ENCODE measurements at regions not wholly inside any gene's neighbourhood (a gene's known extent, or its start where the extent isn't known, plus 50 kb on each side); places are given as distances from the start of the nearest gene placed in this dataset.

DNA sequence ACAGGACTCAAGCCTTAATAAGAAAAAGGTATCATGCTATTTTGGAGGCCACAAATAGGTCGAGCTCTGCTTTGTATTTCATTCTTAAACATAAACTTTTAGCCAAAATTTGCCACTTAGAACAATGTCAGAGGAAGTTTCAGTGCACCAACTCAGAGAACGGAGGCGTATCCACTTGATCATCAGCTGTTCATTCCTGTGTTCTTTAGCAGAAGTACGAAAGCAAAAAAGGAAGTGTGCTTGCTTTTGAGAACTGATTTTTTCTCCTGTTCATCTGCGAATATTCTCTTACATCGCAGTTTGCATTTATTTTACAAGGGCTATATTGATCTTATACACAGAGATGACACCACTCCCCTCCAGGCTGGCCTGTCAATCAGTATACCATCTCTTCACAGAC lies 188.6 kb upstream of the SOX5 start:
- DNase-seq (ENCODE audit: low read depth): no peak

DNA sequence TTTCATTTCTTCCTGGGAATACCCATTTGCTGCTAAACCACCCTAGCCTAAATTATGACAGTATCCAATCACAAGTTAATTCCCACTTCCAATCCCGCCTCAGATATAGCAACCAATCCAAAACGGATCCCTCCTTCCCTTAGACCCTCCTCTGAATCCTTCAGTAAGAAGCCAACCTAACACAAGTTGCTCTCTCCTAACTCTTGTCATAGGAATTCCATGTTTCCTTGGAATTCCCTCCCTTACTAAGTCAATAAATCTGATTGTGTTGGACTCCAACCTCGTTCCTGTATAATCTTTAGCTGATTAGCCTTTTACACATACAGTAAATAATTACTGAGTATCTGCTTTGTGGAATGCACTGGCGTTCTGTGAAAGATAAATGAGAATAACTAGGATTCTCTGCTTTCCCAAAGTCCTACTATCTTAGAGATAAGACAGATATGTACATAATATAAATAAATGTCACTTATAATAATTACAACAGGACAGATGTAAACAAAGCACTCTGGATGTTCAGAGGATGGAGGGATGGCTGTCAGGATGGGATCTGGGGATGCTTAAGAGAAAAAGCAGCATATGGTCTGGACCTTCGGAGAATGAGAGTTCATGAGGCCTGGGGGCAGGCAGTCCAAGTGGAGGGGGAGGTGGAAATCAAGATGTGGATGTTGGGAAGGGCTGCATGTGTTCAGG lies 185.8 kb upstream of the SOX5 start:
- DNase-seq (ENCODE audit: low read depth): no peak

DNA sequence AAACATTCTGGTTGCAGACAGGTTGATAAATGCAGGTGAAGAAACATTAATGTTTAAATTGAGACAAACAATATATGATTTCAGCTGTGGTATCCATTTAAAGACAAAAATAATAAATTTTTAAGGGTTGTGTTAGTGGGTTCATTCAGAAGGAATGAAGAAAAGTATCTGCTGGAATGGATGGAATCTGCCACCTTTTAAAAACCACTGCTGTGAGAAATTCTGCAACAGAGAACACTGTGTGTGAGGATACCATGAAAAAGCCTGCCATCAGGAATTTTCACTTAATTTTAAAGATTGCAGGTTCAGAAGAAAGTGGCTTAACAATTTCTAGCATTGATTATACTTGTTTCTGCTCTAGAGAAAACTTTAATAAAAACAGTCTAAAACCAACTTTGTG lies 184.6 kb upstream of the SOX5 start:
- DNase-seq (ENCODE audit: low read depth): no peak

DNA sequence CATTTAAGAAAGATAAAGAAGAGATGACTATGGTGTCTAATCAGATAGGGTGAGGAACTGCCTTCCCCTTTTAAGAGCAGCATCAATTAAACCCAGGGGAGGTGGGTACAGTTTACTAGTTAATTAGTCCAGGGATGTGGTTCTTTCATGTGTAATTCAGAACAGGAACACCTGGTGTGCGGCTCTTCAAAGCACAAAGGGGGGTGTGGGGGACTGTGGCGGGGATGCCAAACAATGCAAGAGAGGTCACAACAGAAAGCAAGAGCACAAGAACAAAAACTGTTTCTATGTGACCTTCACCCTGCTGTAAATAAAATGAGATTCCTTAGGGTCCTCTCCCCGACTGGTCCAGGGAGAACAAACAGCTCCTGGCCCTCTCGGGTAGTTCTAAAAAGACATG lies 183.9 kb upstream of the SOX5 start:
- no peak for DNase-seq (ENCODE audit: low read depth)

DNA sequence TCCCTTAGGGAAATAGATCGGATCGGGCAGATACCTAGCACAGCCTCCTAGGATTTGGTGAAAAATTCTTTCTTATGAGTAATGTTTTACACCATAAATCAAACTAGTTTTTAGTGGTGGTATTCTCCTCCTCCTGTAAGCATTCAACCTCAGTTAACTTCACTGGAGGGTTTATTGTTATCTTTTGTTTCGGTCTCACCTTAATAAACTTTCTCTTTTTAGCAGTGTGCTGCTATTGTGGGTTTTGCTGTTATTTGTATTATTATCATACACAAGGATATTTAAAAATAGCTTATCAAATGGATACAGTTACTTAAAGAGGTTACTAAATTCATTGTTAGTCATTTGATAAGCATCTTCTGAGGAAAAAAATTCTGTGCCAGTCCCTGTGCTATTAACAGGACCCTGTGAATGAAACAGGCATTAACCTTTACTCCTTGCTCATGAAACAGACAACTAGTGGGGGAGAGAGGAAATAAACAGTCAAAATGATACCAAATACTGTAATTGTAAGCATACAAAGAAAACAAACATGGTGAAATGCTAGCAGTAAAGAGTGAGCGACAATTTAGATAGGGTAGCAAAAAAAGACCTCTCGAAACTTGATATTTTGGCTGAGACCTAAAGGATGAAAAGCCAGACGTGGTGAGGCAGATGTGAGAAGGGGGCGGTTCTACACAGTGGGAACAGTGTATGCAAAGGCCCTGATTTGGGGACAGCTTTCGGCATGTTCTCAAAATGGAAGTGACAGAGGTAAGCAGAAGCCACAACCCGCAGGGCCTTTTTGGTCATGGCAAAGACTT lies 178.7 kb upstream of the SOX5 start:
- DNase-seq (ENCODE audit: low read depth): no peak

DNA sequence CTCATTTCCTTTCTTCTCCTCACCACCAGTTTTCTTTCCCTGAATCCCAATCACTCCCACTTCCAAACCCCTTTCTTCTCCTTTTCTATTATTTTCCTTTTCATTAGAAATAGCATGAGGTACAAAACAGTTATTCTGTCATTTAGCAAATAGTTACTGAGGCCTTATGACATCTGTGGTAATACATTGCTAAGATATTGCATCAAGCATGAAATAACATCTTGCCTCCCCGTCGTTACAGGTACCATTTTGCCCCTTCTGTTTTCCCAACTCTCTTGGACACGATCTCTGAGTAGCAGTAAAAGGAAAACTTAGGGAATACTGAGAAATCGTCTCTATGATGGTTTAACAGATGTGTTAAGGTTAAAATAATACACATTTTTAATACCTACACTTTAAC lies 175.8 kb upstream of the SOX5 start:
- no peak for DNase-seq (ENCODE audit: low read depth)

DNA sequence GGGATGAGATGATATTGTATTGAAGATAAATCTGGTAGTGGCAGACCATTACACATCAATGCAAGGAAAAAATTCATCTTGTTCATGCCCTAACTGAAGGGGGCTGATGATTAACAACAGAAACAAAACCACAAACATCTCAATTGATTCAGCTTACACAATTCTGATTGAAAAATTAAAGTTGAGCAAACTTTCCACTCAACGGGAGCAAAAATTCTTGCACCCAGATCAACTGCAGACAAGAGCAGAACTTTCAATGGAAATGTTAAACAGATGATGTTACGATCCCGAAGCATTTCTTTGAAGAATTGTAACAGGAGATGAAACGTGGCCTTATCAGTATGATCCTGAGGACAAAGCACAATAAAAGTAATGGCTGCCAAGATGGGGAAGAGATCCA lies 172.4 kb upstream of the SOX5 start:
- no peak for DNase-seq (ENCODE audit: low read depth)

DNA sequence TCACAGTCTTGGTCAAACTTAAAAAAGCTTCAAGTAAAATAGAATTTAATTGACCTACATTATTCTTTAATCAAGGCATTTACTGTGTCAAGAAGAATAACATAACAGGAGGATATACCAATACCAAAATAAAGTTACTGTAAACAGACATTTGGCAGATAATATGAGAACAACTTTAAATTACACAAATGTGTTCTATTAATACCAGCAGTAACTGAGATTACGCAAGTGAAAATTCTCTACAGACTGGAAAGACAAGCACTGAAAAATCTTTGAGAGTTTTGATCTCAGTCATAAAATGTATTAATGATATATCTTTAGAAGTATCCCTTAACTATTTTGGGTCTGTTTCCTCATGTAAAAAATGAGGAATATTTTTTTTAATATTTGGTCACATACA lies 169.2 kb upstream of the SOX5 start:
- no peak for DNase-seq (ENCODE audit: low read depth)

DNA sequence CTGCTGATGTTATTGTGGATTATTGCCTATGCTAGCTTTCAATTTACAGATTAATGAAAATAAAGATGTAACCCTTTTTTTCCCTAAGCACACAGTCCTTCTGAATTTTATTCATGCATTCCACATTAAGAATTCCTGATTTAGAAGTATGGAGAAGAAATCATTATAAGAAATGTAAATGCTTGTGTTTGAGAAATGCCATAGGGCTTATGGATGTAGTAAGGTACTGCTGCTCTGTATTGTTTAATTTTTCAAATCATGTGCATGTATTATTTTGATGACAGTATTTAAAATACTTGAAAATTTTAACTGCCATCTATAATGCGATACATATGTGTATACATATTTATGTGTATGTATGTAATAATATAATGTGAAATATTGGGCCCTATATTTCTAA lies 167.1 kb upstream of the SOX5 start:
- DNase-seq (ENCODE audit: low read depth): no peak

DNA sequence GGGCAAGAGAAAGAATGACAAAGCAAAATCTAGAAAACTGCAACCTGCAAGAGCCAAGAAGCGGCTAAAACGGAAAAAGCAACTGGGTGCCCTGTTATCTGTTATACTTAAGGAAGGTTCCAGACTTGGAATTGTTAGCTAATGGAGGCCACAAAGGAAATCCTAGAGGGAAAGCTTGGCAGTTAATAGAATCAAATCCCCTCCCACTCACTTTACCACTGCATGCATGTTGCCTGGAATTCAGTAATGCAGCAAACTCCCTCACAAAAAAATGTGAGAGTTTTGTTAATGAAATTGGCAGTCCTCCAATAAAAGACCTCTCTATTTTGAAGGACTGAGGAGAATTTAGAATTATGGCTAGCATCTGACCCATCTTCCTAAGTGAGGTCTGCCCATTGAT lies 164.2 kb upstream of the SOX5 start:
- no peak for DNase-seq (ENCODE audit: low read depth)

DNA sequence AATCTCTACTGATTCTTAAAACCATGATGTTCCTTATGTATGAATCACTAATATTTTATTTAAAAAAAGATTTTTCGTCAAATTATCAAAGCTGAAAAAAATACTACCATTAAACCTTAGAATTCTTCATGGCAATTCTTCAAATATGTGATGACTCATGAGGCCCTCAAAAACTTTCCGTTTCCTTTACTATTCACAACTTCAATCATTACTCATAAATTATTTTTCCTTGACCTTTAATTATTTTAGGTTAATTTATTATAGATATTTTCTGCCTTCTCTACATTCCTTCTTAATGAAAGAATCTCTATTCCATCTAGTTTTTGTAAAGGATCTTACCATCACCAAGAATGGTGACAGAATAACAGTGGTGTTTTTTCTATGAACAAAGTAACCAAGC lies 162.1 kb upstream of the SOX5 start:
- DNase-seq (ENCODE audit: low read depth): no peak

DNA sequence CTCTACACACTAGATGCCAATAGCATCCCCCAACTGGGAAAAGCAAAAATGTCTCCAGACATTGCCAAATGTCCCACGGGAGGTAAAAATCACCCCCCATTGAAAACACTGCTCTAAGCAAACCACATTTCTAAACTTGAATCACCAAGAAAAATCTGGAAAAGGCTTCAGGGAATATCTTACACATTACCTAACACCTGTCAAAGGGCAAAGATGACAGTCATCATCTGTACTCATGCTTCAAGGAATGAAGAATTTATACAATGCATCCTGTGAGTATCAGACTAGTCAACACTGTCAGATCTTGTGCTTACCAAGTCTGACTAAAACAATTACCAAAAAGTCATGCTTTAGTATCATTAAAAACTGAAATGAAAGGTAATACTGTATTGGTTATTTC lies 161.6 kb upstream of the SOX5 start:
- DNase-seq (ENCODE audit: low read depth): no peak

DNA sequence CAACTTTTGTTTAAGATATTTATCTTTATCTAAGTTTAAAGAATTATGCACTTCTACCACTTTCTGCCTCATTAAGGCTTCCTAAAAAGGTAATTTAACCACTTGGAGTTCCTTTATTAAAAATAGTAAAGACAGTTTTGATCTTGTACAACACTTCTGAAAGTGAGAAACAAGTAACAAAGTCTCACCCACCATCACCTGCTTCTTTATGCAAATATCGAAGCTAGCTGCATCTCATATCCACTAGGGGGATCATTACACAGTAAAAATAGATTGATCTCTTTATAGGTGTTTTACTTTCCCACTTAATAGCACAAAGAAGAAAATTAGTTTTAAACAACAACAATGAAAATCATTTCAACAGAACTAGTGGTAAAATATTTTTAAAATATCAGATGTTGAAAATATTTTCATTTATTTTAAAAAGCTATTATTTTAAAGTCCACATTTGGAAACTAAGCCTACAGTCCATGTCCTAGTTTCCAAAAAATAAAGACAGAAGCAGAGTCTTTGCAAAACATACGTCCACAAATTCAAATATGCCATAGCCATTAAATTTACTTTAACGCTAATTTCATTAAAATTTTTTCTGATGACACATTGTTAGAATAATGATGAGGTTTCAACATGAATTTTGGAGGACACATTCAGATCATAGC lies 160.0 kb upstream of the SOX5 start:
- DNase-seq (ENCODE audit: low read depth): no peak

DNA sequence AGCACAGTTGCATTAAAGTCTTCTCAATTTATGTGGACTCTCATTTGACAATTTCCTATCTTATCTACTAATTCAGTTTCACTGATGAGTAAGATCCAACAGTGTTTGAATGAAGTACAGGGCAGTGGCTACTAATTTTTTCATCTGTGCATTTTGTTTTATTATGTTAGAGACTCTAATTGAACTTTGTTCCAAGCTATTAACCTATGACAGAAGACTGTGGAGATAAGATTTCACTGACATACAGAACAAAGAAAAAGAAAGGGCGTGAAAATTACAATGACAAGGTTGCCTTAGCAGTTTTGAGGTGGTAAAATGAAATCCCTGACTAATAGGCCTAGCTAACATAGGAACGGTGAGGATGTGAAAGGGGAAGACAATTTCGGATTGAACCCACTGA lies 153.2 kb upstream of the SOX5 start:
- DNase-seq (ENCODE audit: low read depth): no peak

DNA sequence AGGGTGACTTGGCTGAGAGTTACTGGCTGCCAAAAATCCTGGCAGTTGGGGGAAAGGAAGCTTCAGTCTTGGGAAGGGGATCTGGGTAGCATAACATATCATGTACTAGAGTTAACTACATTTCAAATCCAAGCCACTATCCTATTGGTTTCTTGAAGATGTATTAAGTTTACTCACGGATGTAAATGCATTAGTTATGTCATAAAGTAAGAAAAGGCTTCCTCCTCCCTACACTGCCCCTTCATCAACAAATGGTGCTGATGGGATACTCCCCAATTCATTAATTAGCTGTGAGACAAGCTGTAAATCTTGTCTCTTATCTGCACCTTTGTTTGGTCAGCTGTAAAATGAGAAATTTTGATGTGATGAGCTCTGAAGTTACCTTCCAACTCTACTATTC lies 150.1 kb upstream of the SOX5 start:
- DNase-seq (ENCODE audit: low read depth): no peak

DNA sequence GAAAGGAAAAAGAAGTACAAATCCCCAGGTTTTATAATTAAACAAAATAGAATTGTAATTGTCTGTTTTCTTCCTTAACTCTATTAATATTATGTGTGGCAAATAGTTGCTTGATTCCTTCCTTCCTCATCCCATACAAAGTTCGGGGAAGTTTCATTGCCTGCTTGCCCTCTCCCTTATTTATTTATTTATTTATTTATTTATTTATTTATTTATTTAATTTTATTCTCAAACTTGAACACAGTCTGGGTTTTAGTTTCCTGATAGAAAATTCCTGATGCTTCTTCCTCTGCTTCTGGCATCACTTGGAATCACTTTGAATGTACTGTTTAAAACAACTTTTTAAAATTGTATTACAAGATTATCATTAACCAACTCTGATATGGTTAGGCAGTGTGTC lies 145.8 kb upstream of the SOX5 start:
- no peak for DNase-seq (ENCODE audit: low read depth)

DNA sequence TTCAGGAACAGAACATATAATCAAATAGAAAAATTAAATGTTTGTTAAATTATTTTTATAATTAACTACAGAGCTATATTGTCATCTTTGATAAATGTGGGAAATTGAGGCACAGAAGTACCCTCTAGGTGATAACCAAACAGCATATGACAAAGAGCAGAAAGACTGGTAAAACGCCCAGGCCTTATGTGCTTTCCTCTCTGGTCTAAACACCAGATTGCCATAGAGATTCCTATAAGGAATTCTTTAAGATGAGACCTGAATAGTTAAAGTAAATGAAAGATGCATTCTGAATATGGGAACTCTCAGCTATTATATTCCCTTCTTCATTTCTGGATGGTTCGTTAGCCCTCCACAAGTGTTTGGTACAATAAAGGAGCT lies 140.0 kb upstream of the SOX5 start:
- DNase-seq (ENCODE audit: low read depth): no peak

DNA sequence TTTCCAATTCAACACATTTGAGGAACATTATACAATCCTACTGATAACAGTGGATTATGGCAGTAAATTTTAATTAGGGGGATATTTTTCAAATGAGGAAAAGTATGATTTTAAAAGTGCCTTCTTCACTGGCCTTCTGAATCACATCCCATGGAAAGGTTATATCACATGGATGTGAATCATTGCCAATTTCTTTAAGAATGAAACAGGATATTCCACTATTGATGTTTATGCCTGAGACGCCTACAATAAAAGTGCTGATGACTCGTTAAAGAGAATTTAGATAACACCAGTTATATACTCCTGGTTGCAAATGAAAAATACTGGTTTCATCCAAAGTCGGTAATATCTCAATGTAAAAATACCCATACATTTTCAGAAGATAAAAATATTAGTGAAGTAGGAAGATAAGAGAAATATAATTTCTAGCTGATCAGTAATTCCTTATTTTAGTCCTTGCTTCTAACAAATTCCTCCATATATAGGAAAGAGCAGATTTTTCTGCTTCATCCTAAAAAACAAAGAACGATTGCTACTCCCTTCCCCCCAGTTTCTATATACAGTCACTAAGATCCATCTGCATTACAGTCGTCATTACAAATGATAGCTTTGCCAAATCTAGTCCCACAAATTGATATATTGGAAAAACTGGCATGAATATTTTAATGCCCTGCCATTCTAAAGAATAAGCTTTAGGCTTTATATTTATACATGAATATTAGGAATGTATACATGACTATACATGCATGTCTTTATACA lies 139.5 kb upstream of the SOX5 start:
- DNase-seq (ENCODE audit: low read depth): no peak

DNA sequence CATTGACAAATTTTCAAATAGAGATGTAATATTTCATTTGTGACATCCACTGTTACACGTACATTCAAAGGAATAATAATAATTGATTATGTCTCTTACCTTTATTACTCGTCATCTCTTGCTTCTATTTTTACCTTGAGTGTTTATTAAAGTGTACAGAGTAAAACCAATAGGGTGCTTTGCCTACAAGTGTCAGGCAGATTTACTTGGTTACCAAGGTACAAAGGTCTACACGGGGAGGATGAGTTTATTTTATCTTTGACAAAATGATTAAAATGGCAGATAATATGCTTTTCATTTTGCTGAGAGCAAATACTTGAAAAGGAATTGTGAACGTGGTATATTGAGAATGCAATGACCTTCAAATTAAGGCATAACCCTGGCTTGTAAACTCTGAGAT lies 137.8 kb upstream of the SOX5 start:
- DNase-seq (ENCODE audit: low read depth): no peak

DNA sequence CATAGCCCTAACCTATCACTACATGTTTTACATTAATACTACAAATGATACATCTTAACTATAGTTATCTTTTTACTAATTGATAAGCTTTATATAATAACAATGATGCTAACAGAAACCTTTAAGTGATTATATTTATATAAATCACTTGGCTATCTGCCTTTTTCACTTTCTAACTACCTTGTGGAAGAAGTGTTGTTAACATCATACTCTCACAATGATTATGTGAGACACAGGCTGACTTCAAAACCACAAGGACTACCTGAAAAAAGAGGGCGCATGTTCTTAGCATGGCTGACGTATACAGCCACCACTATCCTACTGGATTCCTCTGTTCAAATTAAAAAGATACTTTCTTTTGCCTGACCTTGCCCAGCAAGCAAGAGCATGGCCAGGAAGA lies 135.3 kb upstream of the SOX5 start:
- no peak for DNase-seq (ENCODE audit: low read depth)

DNA sequence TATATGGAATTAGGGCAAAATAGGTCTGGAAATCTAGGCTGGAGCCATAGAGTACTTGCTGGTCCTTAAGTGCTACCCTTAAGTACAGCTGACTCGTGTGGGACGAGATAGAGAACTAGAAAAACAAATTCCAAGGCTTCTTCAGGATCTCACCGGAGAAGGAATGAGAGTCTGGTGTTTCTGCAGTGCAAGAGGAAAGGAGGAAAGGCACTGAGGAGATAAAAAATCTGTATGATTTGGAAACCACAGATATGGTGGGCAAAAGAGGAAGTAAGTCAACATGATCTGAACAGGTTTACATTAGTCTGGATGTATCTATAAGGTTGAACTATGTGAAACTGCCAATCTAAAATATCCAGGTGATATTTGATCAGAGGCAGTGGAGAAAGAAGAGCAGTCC lies 134.4 kb upstream of the SOX5 start:
- DNase-seq (ENCODE audit: low read depth): no peak

DNA sequence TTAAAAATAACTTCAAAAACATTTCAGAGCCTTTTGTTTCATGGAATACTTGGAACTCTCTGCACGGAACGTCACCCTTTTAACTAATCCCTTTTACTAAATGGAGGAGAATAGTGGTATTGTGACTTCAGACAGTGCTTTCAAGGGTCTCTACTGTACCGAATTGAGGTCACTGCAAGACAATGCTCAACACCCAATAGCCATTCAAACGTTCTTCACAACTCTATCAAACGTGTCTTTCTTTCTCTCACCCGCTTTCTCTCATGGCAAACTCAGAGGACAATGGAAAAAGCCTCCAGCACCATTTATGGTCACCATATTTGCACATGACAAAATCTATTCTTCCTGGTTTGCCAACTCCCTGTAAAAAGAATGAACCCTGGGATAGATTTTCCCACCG lies 132.1 kb upstream of the SOX5 start:
- no peak for DNase-seq (ENCODE audit: low read depth)

Measured in forelimb muscle (tissue), 1 donor.